Mammary epithelial cell (primary cell): ENCODE measurements at regions not wholly inside any gene's neighbourhood (a gene's known extent, or its start where the extent isn't known, plus 50 kb on each side); places are given as distances from the start of the nearest gene placed in this dataset.

Experiments
- EZH2 ChIP-seq: IDR thresholded peaks from 2 replicates; pipeline ENCODE4 v1.6.1; 2012; ENCODE audit warnings: low read length, inconsistent platforms, borderline replicate concordance
- TF ChIP-seq, protein P1 (sequence below), 2 donors: IDR thresholded peaks in 1 of 2; conservative IDR thresholded peaks in 1 of 2; 2 replicates each; pipeline ENCODE4 v1.5.1; 2011 to 2012; ENCODE audit warnings: inconsistent platforms in 2 of 2, low read length in 2 of 2, mild to moderate bottlenecking in 2 of 2, control low read depth in 1 of 2, low read depth in 1 of 2; ENCODE audit not compliant: insufficient read depth in 1 of 2; ENCODE audit errors: extremely low read depth in 1 of 2

- TF ChIP-seq, protein P1, sequence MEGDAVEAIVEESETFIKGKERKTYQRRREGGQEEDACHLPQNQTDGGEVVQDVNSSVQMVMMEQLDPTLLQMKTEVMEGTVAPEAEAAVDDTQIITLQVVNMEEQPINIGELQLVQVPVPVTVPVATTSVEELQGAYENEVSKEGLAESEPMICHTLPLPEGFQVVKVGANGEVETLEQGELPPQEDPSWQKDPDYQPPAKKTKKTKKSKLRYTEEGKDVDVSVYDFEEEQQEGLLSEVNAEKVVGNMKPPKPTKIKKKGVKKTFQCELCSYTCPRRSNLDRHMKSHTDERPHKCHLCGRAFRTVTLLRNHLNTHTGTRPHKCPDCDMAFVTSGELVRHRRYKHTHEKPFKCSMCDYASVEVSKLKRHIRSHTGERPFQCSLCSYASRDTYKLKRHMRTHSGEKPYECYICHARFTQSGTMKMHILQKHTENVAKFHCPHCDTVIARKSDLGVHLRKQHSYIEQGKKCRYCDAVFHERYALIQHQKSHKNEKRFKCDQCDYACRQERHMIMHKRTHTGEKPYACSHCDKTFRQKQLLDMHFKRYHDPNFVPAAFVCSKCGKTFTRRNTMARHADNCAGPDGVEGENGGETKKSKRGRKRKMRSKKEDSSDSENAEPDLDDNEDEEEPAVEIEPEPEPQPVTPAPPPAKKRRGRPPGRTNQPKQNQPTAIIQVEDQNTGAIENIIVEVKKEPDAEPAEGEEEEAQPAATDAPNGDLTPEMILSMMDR (conservative IDR thresholded peaks at IDR 0.05 in 1 of 2, IDR thresholded peaks at IDR 0.05 in 1 of 2; ENCODE audit: extremely low read depth in 1 of 2, insufficient read depth in 1 of 2, low read depth in 1 of 2, low read length in 2 of 2) = peak in 1 of 2 donors; percentile 48
- no peak for TF ChIP-seq EZH2
These were observed 151.4 kb downstream of the PTGER3 start for GRCh38 chr1:70896224-70896623.
